HFFc6 (cell line): ENCODE measurements at regions not wholly inside any gene's neighbourhood (a gene's known extent, or its start where the extent isn't known, plus 50 kb on each side); places are given as distances from the start of the nearest gene placed in this dataset.

ENCODE experiments used
- DNase-seq: peaks from one replicate; pipeline ENCODE4 v3.0.0-alpha.2; 2018
- H3K27ac Mint-ChIP-seq: 2 replicates; pipeline ENCODE4 v1.8.0; 2020; ENCODE audit warnings: mild to moderate bottlenecking, mixed read lengths
- H3K27me3 Mint-ChIP-seq: 2 replicates; pipeline ENCODE4 v1.8.0; 2021; ENCODE audit warnings: mild to moderate bottlenecking, moderate library complexity, mixed read lengths; ENCODE audit not compliant: insufficient read depth
- H3K36me3 Mint-ChIP-seq: 2 replicates; pipeline ENCODE4 v1.8.0; 2021; ENCODE audit warnings: low read depth, mixed read lengths
- H3K4me1 Mint-ChIP-seq: 2 replicates; pipeline ENCODE4 v1.8.0; 2020; ENCODE audit warnings: low read depth, mixed read lengths
- H3K4me3 Mint-ChIP-seq: 2 replicates; pipeline ENCODE4 v1.8.0; 2020; ENCODE audit warnings: mild to moderate bottlenecking, moderate library complexity, mixed read lengths
- H3K9me3 Mint-ChIP-seq: 2 replicates; pipeline ENCODE4 v1.8.0; 2020; ENCODE audit warnings: mild to moderate bottlenecking, mixed read lengths
- TF ChIP-seq, protein P1 (sequence below): fragments of 200-600 bp; sonication (generic); IDR thresholded peaks from 2 replicates; pipeline ENCODE4 v1.5.0; 2021; ENCODE audit warnings: antibody characterized with exemption, mild to moderate bottlenecking

DNA sequence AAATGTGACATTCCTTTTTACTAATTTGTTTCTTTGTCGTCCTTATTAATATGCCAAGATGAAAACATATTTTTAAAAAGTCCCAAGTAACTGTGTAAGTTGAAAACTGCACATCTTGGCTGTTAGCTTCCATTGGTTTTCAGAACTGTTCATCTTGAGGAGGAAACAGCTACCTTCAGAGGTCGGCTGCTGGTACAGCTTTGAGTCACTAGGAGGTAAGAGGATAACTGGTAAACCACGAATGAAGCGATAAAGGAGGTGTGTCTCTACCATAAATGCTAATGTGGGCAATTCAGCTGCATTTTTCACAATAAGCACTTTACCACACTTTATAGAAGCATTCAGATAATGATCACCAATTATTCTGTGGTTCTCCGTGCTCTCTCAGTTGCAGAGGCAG, 137.5 kb upstream of the KRAS start:
- Mint-ChIP-seq H3K9me3 (no peaks in the 10 kb centered on the region), H3K4me1 (peaks cover 35% of the 10 kb centered on the region), H3K36me3 (peaks cover 10% of the 10 kb centered on the region; the same call in 1 of the 2 replicates), H3K27ac (peak overlapping the region; percentile 100; the same call in 1 of the 2 replicates), H3K4me3 (peak overlapping the region; percentile 21; the same call in 1 of the 2 replicates), H3K27me3 (peaks cover 10% of the 10 kb centered on the region)
- DNase-seq, result peak; percentile 8
- TF ChIP-seq, protein P1, sequence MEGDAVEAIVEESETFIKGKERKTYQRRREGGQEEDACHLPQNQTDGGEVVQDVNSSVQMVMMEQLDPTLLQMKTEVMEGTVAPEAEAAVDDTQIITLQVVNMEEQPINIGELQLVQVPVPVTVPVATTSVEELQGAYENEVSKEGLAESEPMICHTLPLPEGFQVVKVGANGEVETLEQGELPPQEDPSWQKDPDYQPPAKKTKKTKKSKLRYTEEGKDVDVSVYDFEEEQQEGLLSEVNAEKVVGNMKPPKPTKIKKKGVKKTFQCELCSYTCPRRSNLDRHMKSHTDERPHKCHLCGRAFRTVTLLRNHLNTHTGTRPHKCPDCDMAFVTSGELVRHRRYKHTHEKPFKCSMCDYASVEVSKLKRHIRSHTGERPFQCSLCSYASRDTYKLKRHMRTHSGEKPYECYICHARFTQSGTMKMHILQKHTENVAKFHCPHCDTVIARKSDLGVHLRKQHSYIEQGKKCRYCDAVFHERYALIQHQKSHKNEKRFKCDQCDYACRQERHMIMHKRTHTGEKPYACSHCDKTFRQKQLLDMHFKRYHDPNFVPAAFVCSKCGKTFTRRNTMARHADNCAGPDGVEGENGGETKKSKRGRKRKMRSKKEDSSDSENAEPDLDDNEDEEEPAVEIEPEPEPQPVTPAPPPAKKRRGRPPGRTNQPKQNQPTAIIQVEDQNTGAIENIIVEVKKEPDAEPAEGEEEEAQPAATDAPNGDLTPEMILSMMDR, result no peak

GRCh38 chr12:25387732-25388050, 137.0 kb upstream of the KRAS start:
- Mint-ChIP-seq H3K27me3 (peaks cover 10% of the 10 kb centered on the region), H3K4me3 (peak overlapping the region; percentile 97), H3K36me3 (peaks cover 10% of the 10 kb centered on the region; the same call in 1 of the 2 replicates), H3K27ac (peak overlapping the region; percentile 100), H3K4me1 (peaks cover 35% of the 10 kb centered on the region), H3K9me3 (no peaks in the 10 kb centered on the region)
- TF ChIP-seq, protein P1, result peak; percentile 62
- no peak for DNase-seq

GRCh38 chr12:25386831-25387731, 136.4 kb upstream of the KRAS start:
- Mint-ChIP-seq H3K27me3 (peaks cover 10% of the 10 kb centered on the region), H3K4me1 (peaks cover 35% of the 10 kb centered on the region), H3K27ac (peak overlapping the region; percentile 100), H3K9me3 (no peaks in the 10 kb centered on the region), H3K36me3 (peaks cover 10% of the 10 kb centered on the region; the same call in 1 of the 2 replicates), H3K4me3 (peak overlapping the region; percentile 97)
- TF ChIP-seq, protein P1, result peak; percentile 93
- peak; percentile 86 for DNase-seq

GRCh38 chr12:25384893-25385248, 134.1 kb upstream of the KRAS start:
- Mint-ChIP-seq H3K4me3 (peak overlapping the region; percentile 97), H3K4me1 (peaks cover 35% of the 10 kb centered on the region), H3K27me3 (peaks cover 7% of the 10 kb centered on the region), H3K9me3 (no peaks in the 10 kb centered on the region), H3K27ac (peak overlapping the region; percentile 100), H3K36me3 (peaks cover 10% of the 10 kb centered on the region; the same call in 1 of the 2 replicates)
- TF ChIP-seq, protein P1, result no peak
- no peak for DNase-seq

DNA sequence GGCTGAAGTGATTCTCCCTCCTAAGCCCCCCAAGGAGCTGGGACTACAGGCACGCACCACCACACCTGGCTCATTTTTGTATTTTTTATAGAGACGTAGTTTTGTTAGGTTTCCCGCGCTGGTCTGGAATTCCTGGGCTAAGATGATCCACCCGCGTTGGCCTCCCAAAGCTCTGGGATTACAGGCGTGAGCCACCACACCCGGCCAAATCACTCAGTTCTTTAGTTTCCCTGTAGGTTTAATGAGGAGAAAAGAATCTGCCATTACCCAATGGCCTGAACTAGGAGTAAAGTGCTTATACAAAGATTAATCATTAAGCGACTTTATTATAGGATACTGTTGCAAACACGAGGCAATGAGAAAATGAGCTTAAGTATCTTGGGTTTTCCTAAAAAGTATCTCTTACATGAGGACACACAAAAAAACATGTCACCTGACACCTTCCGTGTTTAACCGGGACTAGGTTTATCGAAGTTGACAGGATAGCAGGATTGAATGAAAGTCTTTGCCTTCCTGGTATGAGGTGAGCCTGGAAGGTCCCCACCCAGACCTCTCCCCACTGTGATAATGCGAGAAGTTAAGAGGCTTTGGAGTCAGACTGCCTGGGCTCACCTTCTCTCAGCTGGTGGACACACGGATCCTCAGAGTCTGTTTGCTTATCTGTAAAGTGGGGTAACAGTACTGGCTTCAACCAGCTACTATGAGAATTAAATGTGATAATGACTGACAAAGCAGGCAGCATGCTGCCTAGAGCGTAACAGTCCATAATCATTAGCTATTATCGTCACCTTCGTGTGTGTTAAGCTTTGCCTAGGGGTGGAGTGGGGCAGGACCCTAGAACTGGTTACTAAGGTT, 133.5 kb upstream of the KRAS start:
- Mint-ChIP-seq H3K27me3 (peaks cover 8% of the 10 kb centered on the region), H3K36me3 (peaks cover 10% of the 10 kb centered on the region; the same call in 1 of the 2 replicates), H3K4me3 (peak overlapping the region; percentile 97), H3K9me3 (no peaks in the 10 kb centered on the region), H3K4me1 (peaks cover 35% of the 10 kb centered on the region), H3K27ac (peak overlapping the region; percentile 100)
- no peak for DNase-seq
- TF ChIP-seq, protein P1, result no peak
